GM19328 (cell line): ENCODE measurements at regions not wholly inside any gene's neighbourhood (a gene's known extent, or its start where the extent isn't known, plus 50 kb on each side); places are given as distances from the start of the nearest gene placed in this dataset.
"Not testable (repeated sequence)": the region's sequence is repeated elsewhere in the genome, so short reads cannot be mapped to it uniquely, and the experiment has no call there.

Source experiments
- ATAC-seq: cut with Tn5 transposase; IDR thresholded peaks from one replicate; pipeline ENCODE4 v1.9.1; 2021; ENCODE audit warnings: mild to moderate bottlenecking, moderate library complexity; ENCODE audit not compliant: unreplicated experiment

DNA sequence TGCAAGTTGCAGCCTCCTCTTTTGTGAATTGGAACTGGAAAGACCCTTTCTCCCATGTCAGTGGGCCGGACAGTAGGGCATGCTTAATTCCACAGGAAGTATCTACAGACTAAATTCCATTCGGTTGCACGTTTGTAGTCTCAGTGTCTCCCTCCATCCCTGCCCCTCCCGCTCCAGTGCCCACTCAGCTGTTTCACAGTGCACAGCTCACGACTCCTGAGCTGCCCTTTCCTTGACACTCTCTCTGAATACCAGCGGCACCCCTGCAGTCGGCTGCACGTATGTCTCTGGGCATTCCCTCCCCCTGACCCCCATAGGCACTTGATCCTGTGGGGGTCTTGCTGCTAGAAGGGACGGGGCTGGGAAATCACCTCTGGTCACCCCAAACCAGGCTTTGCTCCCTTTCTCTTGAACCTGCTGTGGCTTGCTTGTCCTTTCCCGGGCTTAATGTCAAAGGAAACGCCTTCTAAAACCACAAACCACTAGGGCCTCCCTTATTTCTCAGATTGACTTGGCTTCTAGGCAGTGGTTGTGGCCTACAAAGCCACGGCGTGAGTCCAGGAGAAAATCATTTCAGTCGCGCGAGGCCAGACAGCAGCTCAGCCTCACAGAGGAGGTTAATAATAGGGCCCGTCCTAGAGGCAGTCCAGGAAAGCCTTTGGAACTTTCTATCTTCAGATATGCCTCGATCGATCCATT, 365.3 kb upstream of the PROX1 start:
- peak; percentile 90 for ATAC-seq

DNA sequence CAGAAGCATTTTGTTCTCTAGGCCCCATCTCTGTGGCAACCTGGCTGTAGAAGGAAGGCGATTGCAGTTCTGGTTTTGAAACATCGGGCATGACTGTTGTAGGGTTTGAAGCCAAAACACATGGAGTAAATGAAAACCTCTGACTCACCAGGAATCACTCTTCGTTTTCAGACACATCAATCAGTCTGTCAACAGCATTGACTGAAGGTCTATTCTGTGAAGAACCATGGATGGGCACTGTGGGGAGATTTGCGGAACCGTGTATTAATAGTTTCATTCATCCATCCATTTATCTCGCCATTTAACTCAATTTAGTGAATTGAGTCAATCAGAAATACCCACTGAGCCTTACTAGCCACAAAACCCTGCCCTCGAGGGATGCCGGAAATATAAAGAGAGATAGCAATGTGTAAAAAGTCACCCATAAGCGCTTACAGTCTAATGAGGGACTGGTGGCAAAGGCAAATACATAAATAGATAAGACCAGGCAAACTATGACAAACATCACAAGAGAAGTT, 364.6 kb upstream of the PROX1 start:
- peak; percentile 11 for ATAC-seq

DNA sequence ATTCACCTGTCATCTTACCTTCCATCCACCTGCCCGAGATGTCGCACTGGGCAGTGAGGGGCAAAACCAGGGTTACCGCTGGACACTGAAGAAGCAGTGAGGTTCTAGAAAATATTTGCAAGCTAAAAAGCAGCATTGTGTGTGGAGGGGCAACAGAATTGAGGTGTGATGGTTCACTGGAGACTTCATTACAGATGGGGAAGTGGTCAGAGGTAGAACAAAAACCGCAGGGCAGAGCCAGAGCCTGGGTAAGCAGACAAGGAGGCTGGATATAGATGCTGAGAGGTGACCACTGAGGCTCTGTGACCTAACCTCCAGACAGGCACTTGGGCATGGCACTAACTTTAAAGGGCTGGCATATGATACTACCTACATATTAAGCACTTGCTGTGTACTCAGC, 363.9 kb upstream of the PROX1 start:
- ATAC-seq: no peak

DNA sequence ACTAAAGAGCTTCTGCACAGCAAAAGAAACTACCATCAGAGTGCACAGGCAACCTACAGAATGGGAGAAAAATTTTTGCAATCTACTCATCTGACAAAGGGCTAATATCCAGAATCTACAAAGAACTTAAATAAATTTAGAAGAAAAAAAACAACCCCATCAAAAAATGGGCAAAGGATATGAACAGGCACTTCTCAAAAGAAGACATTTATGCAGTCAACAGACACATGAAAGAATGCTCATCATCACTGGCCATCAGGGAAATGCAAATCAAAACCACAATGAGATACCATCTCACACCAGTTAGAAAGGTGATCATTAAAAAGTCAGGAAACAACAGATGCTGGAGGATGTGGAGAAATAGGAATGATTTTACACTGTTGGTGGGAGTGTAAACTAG, 351.0 kb upstream of the PROX1 start:
- not testable (repeated sequence) for ATAC-seq

DNA sequence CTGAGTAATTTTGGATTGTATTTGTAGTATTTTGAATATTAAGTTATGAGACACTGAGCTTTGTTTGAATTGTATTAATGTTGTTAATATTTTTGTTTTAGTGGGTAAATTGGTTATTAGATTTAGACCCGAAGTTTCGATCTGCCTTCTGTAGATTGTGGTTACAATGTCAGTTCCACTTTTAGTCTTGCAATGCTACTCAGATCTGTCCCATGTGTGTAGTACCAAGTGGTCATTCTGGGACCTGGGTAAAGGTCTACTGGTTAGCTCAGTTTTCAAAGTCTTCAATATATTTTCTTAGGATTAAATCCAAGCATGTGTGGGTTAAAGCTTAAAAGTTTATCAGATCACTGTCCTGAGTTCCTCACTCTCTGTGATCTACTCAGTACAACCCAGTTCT, 346.5 kb upstream of the PROX1 start:
- no peak for ATAC-seq

DNA sequence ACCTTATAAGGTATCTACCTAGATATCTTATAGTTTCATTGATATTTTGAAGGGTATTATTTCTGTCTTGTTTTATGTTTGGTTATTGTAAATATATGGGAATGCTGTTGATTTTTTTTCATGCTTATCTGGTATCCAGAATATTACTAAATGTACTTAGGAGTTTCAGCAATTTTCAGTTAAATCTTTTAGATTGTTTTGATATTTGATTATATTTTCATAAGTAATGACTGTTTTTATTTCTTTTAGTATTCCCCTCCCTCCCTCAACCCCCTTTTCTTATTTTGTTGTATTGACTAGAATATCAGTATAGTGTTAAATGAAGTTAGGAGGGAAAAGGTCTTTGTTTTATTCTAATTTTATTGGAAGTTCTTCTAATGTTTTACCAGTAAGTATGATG, 344.4 kb upstream of the PROX1 start:
- ATAC-seq: no peak

DNA sequence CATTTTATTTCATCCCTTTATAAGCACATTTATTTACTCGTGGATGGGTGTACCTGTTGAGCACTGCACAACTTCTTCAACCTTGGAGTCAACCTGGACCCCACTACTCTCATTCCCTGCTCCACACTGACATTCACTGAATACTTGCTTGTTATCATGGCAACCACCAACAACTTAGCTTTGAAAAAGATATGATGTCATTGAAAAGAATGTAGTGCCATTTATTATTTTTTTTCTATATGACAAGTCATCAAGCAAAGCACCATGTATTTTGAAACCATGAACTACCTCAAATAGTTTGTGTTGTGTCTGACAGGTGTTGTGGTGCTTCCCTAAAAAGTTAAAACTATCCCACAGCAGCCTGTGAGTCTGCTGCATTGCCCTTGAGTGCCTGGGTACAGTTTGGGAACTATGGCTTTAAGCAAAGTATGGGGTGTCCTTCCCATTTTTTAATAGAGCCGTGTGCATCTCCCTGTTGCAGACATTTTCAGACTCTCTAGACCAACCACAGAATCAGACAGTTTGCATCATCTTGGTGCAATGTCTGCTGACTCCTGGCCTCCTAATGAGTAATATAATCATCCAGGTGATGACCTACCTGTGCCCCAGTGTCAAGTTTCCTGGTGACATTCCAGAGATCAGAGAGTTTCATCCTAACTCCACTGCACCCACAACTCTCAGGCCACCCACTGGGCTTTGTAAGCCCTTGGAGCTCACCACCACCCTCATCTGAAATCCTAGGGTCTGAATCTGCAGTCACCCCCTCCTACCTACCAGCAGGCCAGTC, 339.7 kb upstream of the PROX1 start:
- no peak for ATAC-seq

DNA sequence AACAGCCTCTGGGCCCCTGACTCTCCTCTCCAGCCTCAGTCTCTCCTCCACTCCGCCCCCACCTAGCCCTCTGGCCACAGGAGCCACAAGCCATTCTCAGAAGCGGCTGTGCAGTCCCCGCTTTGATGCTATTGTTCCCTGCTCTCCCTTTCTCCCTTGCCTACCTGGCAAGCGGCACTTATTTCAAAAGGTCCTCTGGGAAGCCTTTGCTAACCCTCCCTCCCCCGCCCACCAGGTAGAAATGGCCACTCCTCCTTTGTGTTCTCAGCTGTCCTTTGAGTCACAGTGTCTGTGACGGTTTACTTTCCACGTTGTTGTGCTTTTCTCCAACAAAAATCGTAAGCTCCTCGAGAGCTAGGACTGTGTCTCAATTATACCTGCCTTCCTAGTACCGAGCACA, 338.4 kb upstream of the PROX1 start:
- no peak for ATAC-seq

DNA sequence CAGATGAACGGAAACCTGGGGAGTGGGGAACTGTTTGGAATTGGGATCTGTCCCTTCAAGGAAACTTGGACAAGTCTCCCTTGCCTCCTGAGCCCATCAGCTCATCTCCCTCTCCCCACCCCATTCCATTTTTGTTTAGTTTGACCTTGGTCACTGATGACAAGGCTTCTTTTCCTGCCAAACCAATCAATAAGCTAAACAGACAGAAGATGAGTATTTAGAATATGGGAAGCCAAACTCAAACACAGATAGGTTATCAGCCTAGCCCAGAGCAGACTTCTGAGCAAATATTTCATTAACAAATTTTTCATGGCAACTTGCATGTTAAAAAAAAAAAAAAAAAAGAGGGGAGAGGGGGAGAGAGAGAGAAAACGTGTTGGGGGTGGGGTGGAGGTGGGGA, 337.2 kb upstream of the PROX1 start:
- ATAC-seq: no peak

DNA sequence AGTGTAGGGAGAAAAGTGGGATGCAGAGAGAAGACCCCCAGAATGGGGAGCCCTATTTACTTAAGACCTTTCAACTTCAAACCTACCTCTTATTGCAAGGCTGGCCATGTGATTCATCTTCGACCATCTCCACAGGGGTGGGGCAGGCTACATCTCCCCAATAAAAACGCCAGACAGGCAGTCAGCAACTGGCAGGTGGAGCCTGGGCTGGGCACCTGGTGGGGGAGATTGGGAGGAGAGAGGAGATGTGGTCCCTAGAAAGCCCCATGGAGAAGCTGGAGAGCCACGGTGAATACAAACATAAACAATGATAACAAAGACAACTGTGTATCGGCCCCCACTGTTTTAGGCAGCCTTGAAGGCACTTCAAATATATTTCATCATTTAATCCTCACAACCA, 336.7 kb upstream of the PROX1 start:
- ATAC-seq: no peak

DNA sequence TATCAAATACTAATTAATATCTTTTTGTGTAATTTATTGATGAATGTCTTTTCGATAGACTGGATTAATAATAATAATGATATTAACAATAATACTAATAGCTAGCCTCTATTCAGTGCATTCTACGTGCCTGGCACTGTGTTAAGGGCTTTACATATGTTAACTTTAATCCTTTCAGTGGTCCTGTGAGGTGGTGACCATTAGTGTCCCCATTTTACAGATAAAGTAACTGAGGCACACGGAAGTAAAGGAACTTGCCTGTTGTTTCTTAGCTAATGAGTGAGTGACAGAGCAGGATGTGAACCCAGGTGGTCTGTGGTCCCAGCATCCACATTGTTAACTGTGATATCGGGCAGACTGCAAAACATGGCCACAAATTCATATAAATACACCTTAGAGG, 335.7 kb upstream of the PROX1 start:
- ATAC-seq: no peak

DNA sequence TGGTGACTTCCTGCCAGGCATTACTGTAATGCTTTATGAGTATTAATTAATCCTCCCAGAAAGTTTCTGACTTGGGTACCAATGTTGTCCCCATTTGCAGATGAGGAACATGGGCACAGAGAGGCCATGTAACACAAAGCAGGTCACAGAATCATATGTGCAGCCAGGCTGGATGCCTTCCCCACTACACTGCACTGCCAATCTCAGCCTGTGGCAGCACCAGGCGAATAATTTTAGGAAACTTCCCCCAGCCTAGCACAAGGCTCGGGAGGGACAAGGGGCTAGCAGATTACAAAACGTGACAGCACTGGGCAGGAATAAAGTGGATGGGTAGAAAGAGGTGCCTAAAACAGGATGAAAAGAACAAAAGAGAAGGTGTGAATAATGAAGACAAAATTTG, 331.7 kb upstream of the PROX1 start:
- no peak for ATAC-seq

DNA sequence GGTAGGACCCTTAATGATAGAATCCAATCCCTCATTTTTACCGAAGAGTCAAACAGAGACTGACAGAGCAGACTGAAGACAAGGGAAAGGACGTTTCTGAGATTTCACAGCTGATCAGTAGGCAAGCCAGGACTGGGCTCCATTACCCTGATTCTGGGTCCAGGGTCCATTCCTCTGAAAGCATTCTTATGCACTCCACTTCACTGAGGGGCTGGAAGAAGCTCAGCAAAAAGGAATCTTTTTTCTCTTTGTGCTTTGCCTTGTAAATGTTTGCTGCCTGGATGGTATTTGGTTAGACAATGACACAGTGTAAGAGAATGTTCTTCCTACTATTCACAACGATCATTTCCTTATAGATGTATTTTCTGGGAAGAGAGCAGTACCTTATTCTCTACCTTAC, 331.3 kb upstream of the PROX1 start:
- no peak for ATAC-seq

DNA sequence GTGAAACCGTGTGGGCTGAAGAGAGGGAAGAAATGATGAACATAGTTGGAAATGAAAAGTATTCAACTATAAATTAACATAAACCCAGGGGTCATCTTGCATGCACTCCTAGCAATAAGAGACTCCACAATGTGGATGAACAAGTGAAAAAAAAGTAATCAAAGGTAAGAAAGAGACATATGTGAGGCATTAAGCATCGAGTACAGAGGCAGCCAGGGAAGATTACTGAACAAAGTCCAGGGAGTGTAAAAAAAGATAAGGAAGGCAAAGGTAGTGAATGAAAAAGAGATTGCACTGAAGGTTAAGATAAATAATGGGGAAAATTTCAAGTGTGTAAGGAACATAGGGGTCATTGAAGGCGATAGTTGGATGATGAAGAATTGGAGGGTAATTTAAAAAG, 330.8 kb upstream of the PROX1 start:
- ATAC-seq: no peak

DNA sequence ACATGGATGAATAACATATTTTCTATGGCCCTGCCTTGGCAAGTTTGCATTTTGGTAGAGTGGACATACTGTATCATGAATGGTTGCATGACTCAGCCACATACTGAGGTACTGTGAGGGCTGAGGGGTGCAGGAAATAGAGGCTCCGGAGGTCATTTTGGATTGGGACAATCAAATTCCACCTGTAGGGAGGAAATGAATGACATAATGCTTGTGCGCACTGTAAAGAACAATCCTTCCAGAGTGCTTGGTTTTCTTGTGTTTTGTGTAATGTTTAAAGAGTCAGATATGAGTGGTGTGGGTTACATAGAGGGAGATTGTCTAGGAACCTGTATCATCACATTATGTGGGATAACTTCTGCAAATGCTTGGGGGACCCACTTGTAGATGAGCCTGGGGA, 329.9 kb upstream of the PROX1 start:
- ATAC-seq: no peak

DNA sequence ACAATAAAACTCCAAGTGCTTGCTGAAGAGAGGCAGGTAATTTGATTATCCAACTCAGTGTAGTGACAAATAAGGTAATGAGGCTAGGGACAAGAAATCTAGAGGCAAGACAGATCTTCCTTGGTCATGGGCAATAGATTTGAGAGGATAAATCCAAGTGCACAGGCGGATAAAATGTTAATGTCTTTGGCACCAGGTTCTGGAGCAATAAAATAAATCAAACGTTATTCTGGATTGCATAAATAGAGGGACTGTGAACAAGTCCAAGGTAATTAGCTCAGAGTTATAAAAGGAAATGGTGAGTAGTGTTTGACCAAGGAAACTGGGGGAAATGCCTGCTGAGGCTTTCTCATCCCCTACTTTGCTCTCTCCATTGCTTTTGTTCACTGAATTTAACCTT, 329.3 kb upstream of the PROX1 start:
- ATAC-seq: no peak

DNA sequence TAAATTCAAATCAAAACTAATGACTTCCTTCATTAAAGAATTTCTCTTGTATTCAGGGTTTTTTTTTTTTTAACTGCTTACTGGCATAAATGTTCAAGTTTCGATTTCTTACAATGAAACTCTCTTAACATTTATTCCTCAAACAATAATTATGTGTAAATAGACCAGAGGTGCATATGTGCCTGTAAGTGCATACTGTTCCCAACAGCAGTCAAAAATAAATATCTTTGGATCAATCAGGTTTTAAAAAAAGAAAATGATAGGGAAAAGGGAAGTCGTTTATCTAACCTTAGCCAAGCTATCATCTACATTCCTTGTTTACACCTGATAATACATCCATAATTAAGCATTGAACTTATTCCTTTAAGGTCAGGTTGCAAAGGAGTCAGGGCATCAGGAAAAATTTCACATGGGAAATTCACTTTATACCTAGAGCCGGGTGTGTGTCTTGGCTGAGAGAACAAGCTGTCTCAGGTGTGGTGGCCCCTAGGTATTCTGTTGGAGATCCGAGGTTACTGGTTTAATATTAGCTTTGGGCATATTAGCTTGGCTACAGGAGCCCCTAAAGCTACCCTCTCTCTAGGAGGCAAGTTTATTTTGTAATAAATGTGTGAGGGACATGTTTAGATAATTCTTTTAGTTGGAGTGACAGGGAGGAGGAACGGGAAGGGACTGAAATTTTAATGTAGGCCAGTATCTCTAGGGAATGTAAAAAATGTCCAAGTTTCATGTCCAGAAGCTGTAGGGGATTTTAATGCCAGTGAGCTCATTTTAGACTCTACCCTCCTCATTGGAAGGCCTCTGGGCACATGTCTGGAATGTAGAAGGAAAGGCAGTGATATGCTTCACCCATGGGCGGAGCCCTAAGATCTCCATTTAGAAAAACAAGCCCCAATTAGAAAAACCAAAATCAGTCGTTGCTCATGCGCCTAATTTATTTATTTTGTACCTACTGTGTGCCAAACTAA, 327.9 kb upstream of the PROX1 start:
- no peak for ATAC-seq

DNA sequence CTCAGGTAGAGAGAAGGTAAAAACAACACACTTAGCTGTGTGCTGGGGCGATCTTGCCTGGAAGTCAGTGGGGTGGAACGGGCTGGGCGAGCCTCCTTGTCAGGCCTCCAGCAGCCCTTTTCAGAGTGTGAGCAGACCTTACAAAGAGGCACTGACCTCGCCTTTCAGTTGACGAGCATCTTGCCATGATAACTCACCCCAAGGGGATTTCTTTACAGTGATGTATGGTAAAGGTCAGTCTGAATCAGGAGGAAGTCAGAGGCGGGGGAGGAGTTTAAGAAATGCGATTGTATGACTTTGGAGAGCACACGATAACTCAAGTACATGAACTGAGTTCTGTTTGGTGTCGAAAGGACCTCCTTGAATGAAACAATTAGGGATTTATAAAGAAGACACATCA, 326.5 kb upstream of the PROX1 start:
- ATAC-seq: no peak

DNA sequence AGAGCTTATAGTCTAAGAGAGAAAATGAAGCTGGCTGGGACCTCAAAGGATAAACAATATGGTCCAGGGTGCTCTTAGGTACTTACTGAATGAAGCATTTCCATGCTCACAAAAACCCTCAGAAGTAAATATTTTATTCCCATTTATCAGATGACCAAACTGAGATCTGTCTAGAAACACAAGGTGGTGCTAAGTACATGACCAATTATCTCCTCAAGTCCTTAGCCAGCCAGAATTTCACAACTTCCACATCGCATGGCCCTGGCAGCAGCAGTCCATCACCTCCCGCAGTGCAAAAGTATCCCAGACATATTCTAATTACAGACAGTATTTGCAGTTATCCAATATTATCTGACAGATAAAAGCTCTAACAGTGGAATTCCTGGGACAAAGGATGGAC, 321.7 kb upstream of the PROX1 start:
- no peak for ATAC-seq

DNA sequence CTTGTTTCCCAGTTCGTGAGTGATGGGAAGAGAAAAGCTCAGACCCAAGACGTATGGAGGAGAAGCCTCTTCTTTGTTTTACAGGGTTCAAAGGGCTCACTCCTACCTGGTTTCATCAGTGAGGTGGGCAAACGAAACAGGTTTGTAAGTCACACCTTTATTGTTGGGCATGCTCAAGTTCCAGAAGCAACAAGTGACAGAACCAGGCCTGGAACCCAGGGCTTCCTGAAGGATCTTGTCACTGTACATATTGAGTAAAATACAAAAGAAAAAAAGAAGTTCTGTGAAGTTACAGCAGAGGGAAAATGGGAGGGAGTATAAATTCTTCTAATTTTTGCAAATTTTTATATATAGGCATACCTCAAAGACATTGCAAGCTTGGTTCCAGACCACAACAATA, 320.9 kb upstream of the PROX1 start:
- no peak for ATAC-seq

DNA sequence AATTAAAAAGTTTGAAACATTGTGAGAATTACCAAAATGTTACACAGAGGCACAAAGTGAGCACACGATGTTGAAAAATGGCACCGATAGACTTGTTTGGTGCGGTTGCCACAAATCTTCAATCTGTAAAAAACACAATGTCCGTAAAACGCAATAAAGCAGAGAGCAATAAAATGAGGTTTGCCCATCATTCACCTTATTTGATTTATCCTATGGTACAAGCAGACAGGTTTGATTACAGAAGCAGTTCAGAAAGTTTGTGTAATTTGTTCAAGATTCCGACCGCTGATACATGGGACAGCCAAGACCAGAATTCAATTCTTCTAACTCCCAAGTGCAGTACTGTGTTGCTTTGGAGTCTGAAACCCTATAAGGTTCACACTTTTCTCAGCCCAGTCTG, 318.3 kb upstream of the PROX1 start:
- no peak for ATAC-seq
